ENCODE measurements at regions not wholly inside any gene's neighbourhood (a gene's known extent, or its start where the extent isn't known, plus 50 kb on each side); places are given as distances from the start of the nearest gene placed in this dataset.

DNA sequence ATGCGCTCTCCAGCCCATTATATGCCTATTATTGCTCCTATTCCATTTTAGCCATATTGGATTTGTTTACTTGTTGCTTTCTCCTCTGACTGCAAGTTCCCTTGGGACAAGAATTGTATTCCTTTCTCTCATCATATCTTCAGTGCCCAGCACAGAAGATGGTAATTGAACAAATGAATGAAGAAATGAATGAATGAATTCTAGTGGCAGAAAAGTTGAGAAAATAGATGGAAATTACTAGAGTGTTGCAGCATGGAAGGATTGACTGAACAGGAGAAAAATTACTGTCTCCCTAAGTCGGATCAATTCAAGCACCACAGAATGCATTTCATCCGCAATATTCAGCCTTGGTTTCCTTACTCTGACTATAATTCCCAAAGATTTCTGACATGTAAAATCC is 1243.2 kb downstream of the SORCS1 start:
- TF ChIP-seq, protein P1, sequence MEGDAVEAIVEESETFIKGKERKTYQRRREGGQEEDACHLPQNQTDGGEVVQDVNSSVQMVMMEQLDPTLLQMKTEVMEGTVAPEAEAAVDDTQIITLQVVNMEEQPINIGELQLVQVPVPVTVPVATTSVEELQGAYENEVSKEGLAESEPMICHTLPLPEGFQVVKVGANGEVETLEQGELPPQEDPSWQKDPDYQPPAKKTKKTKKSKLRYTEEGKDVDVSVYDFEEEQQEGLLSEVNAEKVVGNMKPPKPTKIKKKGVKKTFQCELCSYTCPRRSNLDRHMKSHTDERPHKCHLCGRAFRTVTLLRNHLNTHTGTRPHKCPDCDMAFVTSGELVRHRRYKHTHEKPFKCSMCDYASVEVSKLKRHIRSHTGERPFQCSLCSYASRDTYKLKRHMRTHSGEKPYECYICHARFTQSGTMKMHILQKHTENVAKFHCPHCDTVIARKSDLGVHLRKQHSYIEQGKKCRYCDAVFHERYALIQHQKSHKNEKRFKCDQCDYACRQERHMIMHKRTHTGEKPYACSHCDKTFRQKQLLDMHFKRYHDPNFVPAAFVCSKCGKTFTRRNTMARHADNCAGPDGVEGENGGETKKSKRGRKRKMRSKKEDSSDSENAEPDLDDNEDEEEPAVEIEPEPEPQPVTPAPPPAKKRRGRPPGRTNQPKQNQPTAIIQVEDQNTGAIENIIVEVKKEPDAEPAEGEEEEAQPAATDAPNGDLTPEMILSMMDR (IDR thresholded peaks at IDR 0.05; ENCODE audit: poor library complexity) = no peak
- no peak for TF ChIP-seq EZH2 (IDR thresholded peaks at IDR 0.05; ENCODE audit: borderline replicate concordance)
- TF ChIP-seq EZH2phosphoT487 (IDR thresholded peaks at IDR 0.05; ENCODE audit: low read depth, severe bottlenecking, unreplicated experiment) = no peak
